ENCODE measurements at regions not wholly inside any gene's neighbourhood (a gene's known extent, or its start where the extent isn't known, plus 50 kb on each side); places are given as distances from the start of the nearest gene placed in this dataset.
A peak's percentile ranks its signal among the peaks of the same experiment; 100 is the strongest.

- Histone ChIP-seq H3K9ac (ENCODE audit: low read length) (no peak overlapping the region), H3K4me1 (ENCODE audit: insufficient read depth, low read length) (no peaks in the 10 kb centered on the region), H2AFZ (ENCODE audit: low read length) (no peak overlapping the region), H3K79me2 (ENCODE audit: low read length) (no peaks in the 10 kb centered on the region), H3K9me2 (replicated peaks; ENCODE audit: low read length) (no peaks in the 10 kb centered on the region), H3K36me3 (ENCODE audit: low read depth, low read length) (no peaks in the 10 kb centered on the region), H3K4me3 (ENCODE audit: low read length) (no peak overlapping the region), H3K9me3 (ENCODE audit: low read length) (no peaks in the 10 kb centered on the region), H3K27me3 (ENCODE audit: low read length) (no peaks in the 10 kb centered on the region), H3K4me2 (ENCODE audit: low read length) (no peak overlapping the region), H3F3A (ENCODE audit: low read length, unreplicated experiment) (no peaks in the 10 kb centered on the region), H4K20me1 (ENCODE audit: low read length) (no peaks in the 10 kb centered on the region), H3K27ac (ENCODE audit: low read length) (no peak overlapping the region)
- BruUV-seq (replicated peaks), result no TSS peak
- intact Hi-C loops (cut with micrococcal nuclease), result no loop called here
- POLR2A ChIA-PET (ENCODE audit: unreplicated experiment), result interaction anchor here (0.5 kb wide), 1 partner anchor 11 kb away, joined by 4 read pairs; no protein-coding TSS in a partner anchor
- DNase-seq (no peak), ATAC-seq (no peak)
- TF ChIP-seq EZH2phosphoT487 (IDR thresholded peaks at IDR 0.05; ENCODE audit: borderline replicate concordance, low read length), result no peak
- no peak for TF ChIP-seq CTCF (conservative IDR thresholded peaks at IDR 0.05; ENCODE audit: low read depth, low read length)
- TF ChIP-seq EZH2 (IDR thresholded peaks at IDR 0.05; ENCODE audit: low read length, unreplicated experiment), result no peak
- CTCF ChIA-PET, result no interaction called here
These were observed 388.1 kb downstream of the SLC4A3 start for GRCh38 chr2:220015576-220015975.

- no peak overlapping the region for H2AFZ ChIP-seq (ENCODE audit: low read length)
- BruUV-seq (replicated peaks), result no TSS peak
- H3F3A ChIP-seq (ENCODE audit: low read length, unreplicated experiment), result no peaks in the 10 kb centered on the region
- ChIA-PET POLR2A (ENCODE audit: unreplicated experiment) (no interaction called here), CTCF (no interaction called here)
- no peaks in the 10 kb centered on the region for H3K9me2 ChIP-seq (replicated peaks; ENCODE audit: low read length)
- intact Hi-C loops (cut with micrococcal nuclease), result no loop called here
- no peak for TF ChIP-seq CTCF (conservative IDR thresholded peaks at IDR 0.05; ENCODE audit: low read depth, low read length)
- TF ChIP-seq EZH2 (IDR thresholded peaks at IDR 0.05; ENCODE audit: low read length, unreplicated experiment), result no peak
- TF ChIP-seq EZH2phosphoT487 (IDR thresholded peaks at IDR 0.05; ENCODE audit: borderline replicate concordance, low read length), result no peak
- no peaks in the 10 kb centered on the region for H3K79me2 ChIP-seq (ENCODE audit: low read length)
- no peaks in the 10 kb centered on the region for H3K36me3 ChIP-seq (ENCODE audit: low read depth, low read length)
- H3K4me2 ChIP-seq (ENCODE audit: low read length), result no peak overlapping the region
- no peaks in the 10 kb centered on the region for H3K27me3 ChIP-seq (ENCODE audit: low read length)
- no peaks in the 10 kb centered on the region for H4K20me1 ChIP-seq (ENCODE audit: low read length)
- H3K27ac ChIP-seq (ENCODE audit: low read length), result no peak overlapping the region
- DNase-seq, result no peak
- peaks cover 11% of the 10 kb centered on the region; the same call in 1 of the 2 replicates for H3K4me1 ChIP-seq (ENCODE audit: insufficient read depth, low read length)
- no peaks in the 10 kb centered on the region for H3K9me3 ChIP-seq (ENCODE audit: low read length)
- H3K4me3 ChIP-seq (ENCODE audit: low read length), result no peak overlapping the region
- H3K9ac ChIP-seq (ENCODE audit: low read length), result no peak overlapping the region
- ATAC-seq, result no peak
These were observed 397.8 kb downstream of the SLC4A3 start for GRCh38 chr2:220025207-220025606.

- no peaks in the 10 kb centered on the region for H3K9me3 ChIP-seq (ENCODE audit: low read length)
- H3K9me2 ChIP-seq (replicated peaks; ENCODE audit: low read length), result no peaks in the 10 kb centered on the region
- H3K27me3 ChIP-seq (ENCODE audit: low read length), result no peaks in the 10 kb centered on the region
- no peak overlapping the region for H3K4me2 ChIP-seq (ENCODE audit: low read length)
- CTCF ChIA-PET, result no interaction called here
- no peak overlapping the region for H3K9ac ChIP-seq (ENCODE audit: low read length)
- H3K79me2 ChIP-seq (ENCODE audit: low read length), result no peaks in the 10 kb centered on the region
- ATAC-seq (peak; percentile 95), DNase-seq (peak; percentile 70)
- peaks cover 13% of the 10 kb centered on the region; the same call in 1 of the 2 replicates for H3K4me1 ChIP-seq (ENCODE audit: insufficient read depth, low read length)
- no peak overlapping the region for H3K27ac ChIP-seq (ENCODE audit: low read length)
- H3K4me3 ChIP-seq (ENCODE audit: low read length), result no peak overlapping the region
- BruUV-seq (replicated peaks), result no TSS peak
- H3K36me3 ChIP-seq (ENCODE audit: low read depth, low read length), result no peaks in the 10 kb centered on the region
- H4K20me1 ChIP-seq (ENCODE audit: low read length), result no peaks in the 10 kb centered on the region
- no peaks in the 10 kb centered on the region for H3F3A ChIP-seq (ENCODE audit: low read length, unreplicated experiment)
- intact Hi-C loops (cut with micrococcal nuclease), result no loop called here
- TF ChIP-seq EZH2 (IDR thresholded peaks at IDR 0.05; ENCODE audit: low read length, unreplicated experiment), result no peak
- TF ChIP-seq CTCF (conservative IDR thresholded peaks at IDR 0.05; ENCODE audit: low read depth, low read length), result no peak
- TF ChIP-seq EZH2phosphoT487 (IDR thresholded peaks at IDR 0.05; ENCODE audit: borderline replicate concordance, low read length), result no peak
- no peak overlapping the region for H2AFZ ChIP-seq (ENCODE audit: low read length)
- POLR2A ChIA-PET (ENCODE audit: unreplicated experiment), result no interaction called here
These were observed 401.6 kb downstream of the SLC4A3 start for GRCh38 chr2:220029013-220029412.
